22Rv1 (cell line): ENCODE measurements at regions not wholly inside any gene's neighbourhood (a gene's known extent, or its start where the extent isn't known, plus 50 kb on each side); places are given as distances from the start of the nearest gene placed in this dataset.

Experiments used
- CTCF ChIP-seq: fragments of 450-650 bp; IDR thresholded peaks from 2 replicates; pipeline ENCODE4 v1.5.1; 2017; ENCODE audit warnings: mild to moderate bottlenecking
- ZFX ChIP-seq: fragments of 450-650 bp; IDR thresholded peaks from 2 replicates; pipeline ENCODE4 v1.6.1; 2017; ENCODE audit warnings: antibody characterized with exemption, borderline replicate concordance

GRCh38 chr6:14957355-14958059 is 288.4 kb upstream of the JARID2 start:
- TF ChIP-seq CTCF (no peak), ZFX (no peak)
